Activated T-helper 2 cell treated with anti-CD3 and anti-CD28 coated beads, Interferon-gamma antibody, Interleukin-2, Interleukin-4, amounts not matched to agents 10 μg/mL and 5 μg/mL and 100 μg/mL, durations not matched to agents 14 hours and 24 hours and 36 hours (primary cell): ENCODE measurements at regions not wholly inside any gene's neighbourhood (a gene's known extent, or its start where the extent isn't known, plus 50 kb on each side); places are given as distances from the start of the nearest gene placed in this dataset.

Source experiments
- DNase-seq: peaks from one replicate; pipeline ENCODE4 v3.0.0; 2021; ENCODE audit warnings: low spot score
- H3K27ac Mint-ChIP-seq: one replicate; pipeline ENCODE4 v1.8.0; 2021; ENCODE audit warnings: mixed read lengths
- H3K27me3 Mint-ChIP-seq: one replicate; pipeline ENCODE4 v1.8.0; 2021; ENCODE audit warnings: low read depth, mixed read lengths
- H3K36me3 Mint-ChIP-seq: one replicate; pipeline ENCODE4 v1.8.0; 2021; ENCODE audit warnings: low read depth, mixed read lengths
- H3K4me1 Mint-ChIP-seq: one replicate; pipeline ENCODE4 v1.8.0; 2021; ENCODE audit warnings: low read depth, mixed read lengths
- H3K4me3 Mint-ChIP-seq: one replicate; pipeline ENCODE4 v1.8.0; 2021; ENCODE audit warnings: low read depth, mild to moderate bottlenecking, moderate library complexity, mixed read lengths
- H3K9me3 Mint-ChIP-seq: one replicate; pipeline ENCODE4 v1.8.0; 2021; ENCODE audit warnings: mixed read lengths
- intact Hi-C: fragments of 100-400 bp; cut with micrococcal nuclease; formaldehyde crosslinking; loops from one replicate; pipeline ENCODE4 v1.15.1; 2023

GRCh38 chr14:104349950-104350349 lies 211.6 kb downstream of the KIF26A start:
- Mint-ChIP-seq H3K27ac (no peak overlapping the region), H3K27me3 (no peaks in the 10 kb centered on the region), H3K4me1 (no peaks in the 10 kb centered on the region), H3K4me3 (no peak overlapping the region), H3K36me3 (no peaks in the 10 kb centered on the region), H3K9me3 (no peaks in the 10 kb centered on the region)
- intact Hi-C loops = no loop called here
- DNase-seq = no peak

- Mint-ChIP-seq H3K36me3 (no peaks in the 10 kb centered on the region), H3K27me3 (no peaks in the 10 kb centered on the region), H3K27ac (no peak overlapping the region), H3K4me3 (no peak overlapping the region), H3K4me1 (no peaks in the 10 kb centered on the region), H3K9me3 (no peaks in the 10 kb centered on the region)
- no peak for DNase-seq
- intact Hi-C loops = no loop called here
These were observed 212.2 kb downstream of the KIF26A start for GRCh38 chr14:104350463-104351185.

GRCh38 chr14:104351849-104352492 lies 213.6 kb downstream of the KIF26A start:
- H3K9me3 Mint-ChIP-seq = no peaks in the 10 kb centered on the region
- intact Hi-C loops = no loop called here

GRCh38 chr14:104352493-104353220 lies 214.3 kb downstream of the KIF26A start:
- H3K9me3 Mint-ChIP-seq = no peaks in the 10 kb centered on the region
- H3K4me1 Mint-ChIP-seq = no peaks in the 10 kb centered on the region
- no peak overlapping the region for H3K27ac Mint-ChIP-seq
- DNase-seq = no peak
- H3K36me3 Mint-ChIP-seq = no peaks in the 10 kb centered on the region
- no peak overlapping the region for H3K4me3 Mint-ChIP-seq
- intact Hi-C loops = no loop called here
- H3K27me3 Mint-ChIP-seq = no peaks in the 10 kb centered on the region

More at GRCh38 chr14:104351849-104352492, 213.6 kb downstream of the KIF26A start:
- DNase-seq = no peak
- H3K36me3 Mint-ChIP-seq = no peaks in the 10 kb centered on the region
- no peaks in the 10 kb centered on the region for H3K27me3 Mint-ChIP-seq
- no peak overlapping the region for H3K4me3 Mint-ChIP-seq
- no peaks in the 10 kb centered on the region for H3K4me1 Mint-ChIP-seq
- H3K27ac Mint-ChIP-seq = no peak overlapping the region

- H3K4me1 Mint-ChIP-seq = no peaks in the 10 kb centered on the region
- intact Hi-C loops = no loop called here
These were observed 215.0 kb downstream of the KIF26A start for GRCh38 chr14:104353221-104353920.

GRCh38 chr14:104353921-104354701 lies 215.7 kb downstream of the KIF26A start:
- Mint-ChIP-seq H3K4me3 (no peak overlapping the region), H3K9me3 (no peaks in the 10 kb centered on the region), H3K27me3 (no peaks in the 10 kb centered on the region), H3K4me1 (no peaks in the 10 kb centered on the region), H3K27ac (no peak overlapping the region), H3K36me3 (no peaks in the 10 kb centered on the region)
- DNase-seq = no peak
- intact Hi-C loops = no loop called here

More at GRCh38 chr14:104353221-104353920, 215.0 kb downstream of the KIF26A start:
- Mint-ChIP-seq H3K36me3 (no peaks in the 10 kb centered on the region), H3K27me3 (no peaks in the 10 kb centered on the region), H3K4me3 (no peak overlapping the region), H3K9me3 (no peaks in the 10 kb centered on the region), H3K27ac (no peak overlapping the region)
- no peak for DNase-seq

GRCh38 chr14:104355101-104356019 lies 217.0 kb downstream of the KIF26A start:
- Mint-ChIP-seq H3K36me3 (no peaks in the 10 kb centered on the region), H3K27ac (no peak overlapping the region), H3K9me3 (no peaks in the 10 kb centered on the region), H3K4me3 (no peak overlapping the region), H3K27me3 (no peaks in the 10 kb centered on the region), H3K4me1 (no peaks in the 10 kb centered on the region)
- DNase-seq = no peak
- intact Hi-C loops = no loop called here

- Mint-ChIP-seq H3K27me3 (no peaks in the 10 kb centered on the region), H3K4me3 (no peak overlapping the region), H3K27ac (no peak overlapping the region), H3K36me3 (no peaks in the 10 kb centered on the region), H3K4me1 (no peaks in the 10 kb centered on the region), H3K9me3 (no peaks in the 10 kb centered on the region)
- no peak for DNase-seq
- intact Hi-C loops = no loop called here
These were observed 217.8 kb downstream of the KIF26A start for GRCh38 chr14:104356020-104356737.

- Mint-ChIP-seq H3K4me1 (no peaks in the 10 kb centered on the region), H3K9me3 (no peaks in the 10 kb centered on the region), H3K27me3 (no peaks in the 10 kb centered on the region), H3K36me3 (no peaks in the 10 kb centered on the region), H3K27ac (no peak overlapping the region), H3K4me3 (no peak overlapping the region)
- intact Hi-C loops = no loop called here
- no peak for DNase-seq
These were observed 218.6 kb downstream of the KIF26A start for GRCh38 chr14:104356738-104357688.

DNA sequence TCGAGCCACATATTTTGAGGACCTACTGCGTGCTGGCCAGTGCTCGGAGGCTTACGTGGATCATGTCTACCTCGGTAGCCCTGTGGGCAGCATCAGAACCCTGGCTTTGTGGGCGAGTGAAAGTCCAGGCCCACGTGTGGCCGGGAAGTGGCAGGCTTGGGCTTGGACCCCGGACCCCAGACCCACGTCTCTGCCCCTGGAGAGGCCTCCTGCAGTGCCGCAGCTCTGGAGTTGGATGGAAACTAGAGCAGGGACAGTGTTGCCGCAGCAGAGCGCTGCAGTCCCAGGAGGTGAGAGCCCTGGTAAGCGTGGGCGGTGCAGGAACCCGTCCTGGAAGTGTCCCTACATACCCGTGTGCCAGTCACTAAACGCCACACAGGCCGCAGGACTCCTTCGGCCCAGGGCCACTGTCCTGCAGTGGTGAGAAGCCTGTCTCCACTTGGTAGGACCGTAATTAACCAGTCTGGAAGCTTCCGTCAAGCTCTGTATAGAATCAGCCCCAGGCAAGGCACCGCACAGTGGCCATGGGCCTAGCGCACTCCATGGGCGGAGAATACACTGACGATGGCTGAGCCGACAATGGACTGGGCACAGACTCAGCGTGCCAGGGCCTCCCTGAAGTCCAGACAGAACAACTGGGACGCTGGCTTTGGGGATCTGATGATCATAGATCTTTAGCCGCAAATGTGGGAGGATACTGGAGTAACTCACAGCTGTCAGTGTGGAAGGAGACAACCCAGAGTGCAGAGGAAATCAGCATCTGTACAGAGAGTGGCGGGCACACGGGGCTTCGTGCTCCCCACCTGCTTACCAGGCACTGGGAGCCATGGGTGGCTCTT lies 219.5 kb downstream of the KIF26A start:
- H3K9me3 Mint-ChIP-seq = no peaks in the 10 kb centered on the region
- H3K27ac Mint-ChIP-seq = no peak overlapping the region
- H3K4me1 Mint-ChIP-seq = no peaks in the 10 kb centered on the region
- no peaks in the 10 kb centered on the region for H3K27me3 Mint-ChIP-seq
- no peaks in the 10 kb centered on the region for H3K36me3 Mint-ChIP-seq
- intact Hi-C loops = no loop called here
- no peak for DNase-seq
- no peak overlapping the region for H3K4me3 Mint-ChIP-seq
